ENCODE measurements at regions not wholly inside any gene's neighbourhood (a gene's known extent, or its start where the extent isn't known, plus 50 kb on each side); places are given as distances from the start of the nearest gene placed in this dataset.

DNA sequence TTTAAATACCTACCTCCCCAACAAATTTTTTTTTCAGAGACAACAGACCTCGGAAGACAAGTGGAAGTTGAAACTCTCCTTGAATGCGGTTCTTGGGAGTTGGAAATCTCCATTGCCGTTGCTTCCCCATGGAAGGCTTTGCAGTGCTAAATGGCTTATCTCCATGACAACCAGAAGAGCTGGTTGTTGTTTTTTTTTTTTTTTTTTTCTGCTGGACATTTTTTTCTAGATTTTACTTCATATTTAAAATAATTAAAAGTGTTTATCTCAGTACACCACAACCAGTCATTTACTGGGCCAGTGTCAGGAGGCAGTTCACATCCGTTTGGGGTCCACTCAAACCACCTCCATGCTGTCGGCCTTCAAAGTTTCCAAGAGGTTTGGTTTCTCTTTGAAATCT, 348.5 kb upstream of the PRKCQ start (continued):
- TF ChIP-seq, protein P1, sequence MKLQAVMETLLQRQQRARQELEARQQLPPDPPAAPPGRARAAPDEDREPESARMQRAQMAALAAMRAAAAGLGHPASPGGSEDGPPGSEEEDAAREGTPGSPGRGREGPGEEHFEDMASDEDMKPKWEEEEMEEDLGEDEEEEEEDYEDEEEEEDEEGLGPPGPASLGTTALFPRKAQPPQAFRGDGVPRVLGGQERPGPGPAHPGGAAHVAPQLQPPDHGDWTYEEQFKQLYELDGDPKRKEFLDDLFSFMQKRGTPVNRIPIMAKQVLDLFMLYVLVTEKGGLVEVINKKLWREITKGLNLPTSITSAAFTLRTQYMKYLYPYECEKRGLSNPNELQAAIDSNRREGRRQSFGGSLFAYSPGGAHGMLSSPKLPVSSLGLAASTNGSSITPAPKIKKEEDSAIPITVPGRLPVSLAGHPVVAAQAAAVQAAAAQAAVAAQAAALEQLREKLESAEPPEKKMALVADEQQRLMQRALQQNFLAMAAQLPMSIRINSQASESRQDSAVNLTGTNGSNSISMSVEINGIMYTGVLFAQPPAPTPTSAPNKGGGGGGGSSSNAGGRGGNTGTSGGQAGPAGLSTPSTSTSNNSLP (IDR thresholded peaks at IDR 0.05; ENCODE audit: low read depth, low read length): no peak

DNA sequence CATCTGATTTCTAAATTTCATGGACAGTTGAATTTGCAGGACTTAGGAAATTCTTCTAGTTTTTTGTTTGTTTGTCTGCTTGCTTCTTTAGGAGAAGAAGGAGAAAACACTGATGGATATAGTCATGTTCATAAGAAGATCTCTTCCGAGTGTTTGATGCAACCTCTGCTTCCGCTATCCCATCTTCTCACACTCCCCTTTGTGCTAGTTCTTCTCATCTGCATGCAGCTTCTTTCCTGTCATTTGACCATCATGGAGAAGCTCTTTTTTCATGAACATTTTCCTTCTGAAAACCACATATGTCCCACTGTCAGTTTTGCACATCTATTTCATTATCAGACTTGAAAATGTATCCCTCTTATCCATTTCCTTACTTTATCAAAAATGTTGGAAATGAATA, 346.9 kb upstream of the PRKCQ start:
- Histone ChIP-seq H3K9me3 (ENCODE audit: low read length) (no peaks in the 10 kb centered on the region), H2AFZ (ENCODE audit: low read length) (no peak overlapping the region), H3K79me2 (ENCODE audit: insufficient read depth, low read length) (no peaks in the 10 kb centered on the region), H3K4me3 (replicated peaks in 1 of 3; ENCODE audit: insufficient read depth in 1 of 3, low read depth in 2 of 3, low read length in 3 of 3) (no peak overlapping the region), H3K36me3 (replicated peaks in 1 of 2; ENCODE audit: control insufficient read depth in 1 of 2, insufficient read depth in 2 of 2, low read length in 2 of 2) (no peaks in the 10 kb centered on the region), H4K20me1 (ENCODE audit: insufficient read depth, low read length) (no peaks in the 10 kb centered on the region), H3K27me3 (ENCODE audit: control insufficient read depth in 1 of 2, insufficient read depth in 2 of 2, low read length in 2 of 2) (no peaks in the 10 kb centered on the region), H3K27ac (ENCODE audit: extremely low read length, insufficient read depth, low read length) (no peak overlapping the region), H3K9ac (ENCODE audit: insufficient read depth, low read depth, low read length) (no peak overlapping the region), H3K4me1 (ENCODE audit: insufficient read depth, low read length) (no peaks in the 10 kb centered on the region), H3K4me2 (ENCODE audit: low read depth, low read length) (no peak overlapping the region)
- no TSS peak for BruUV-seq (replicated peaks)
- TF ChIP-seq ZNF354B (CRISPR knock-in tag; IDR thresholded peaks at IDR 0.05) (no peak), NR2F6 (IDR thresholded peaks at IDR 0.05) (no peak), NR2F6 (CRISPR knock-in tag; IDR thresholded peaks at IDR 0.05) (no peak), PHB2 (IDR thresholded peaks at IDR 0.05; ENCODE audit: partially characterized antibody) (no peak), TBX2 (CRISPR knock-in tag; IDR thresholded peaks at IDR 0.05; ENCODE audit: borderline replicate concordance) (no peak), MTA3 (CRISPR knock-in tag; IDR thresholded peaks at IDR 0.05) (no peak), ZNF563 (CRISPR knock-in tag; IDR thresholded peaks at IDR 0.05) (no peak), ZNF644 (CRISPR knock-in tag; IDR thresholded peaks at IDR 0.05; ENCODE audit: low read depth) (no peak)
- TF ChIP-seq, protein P2, sequence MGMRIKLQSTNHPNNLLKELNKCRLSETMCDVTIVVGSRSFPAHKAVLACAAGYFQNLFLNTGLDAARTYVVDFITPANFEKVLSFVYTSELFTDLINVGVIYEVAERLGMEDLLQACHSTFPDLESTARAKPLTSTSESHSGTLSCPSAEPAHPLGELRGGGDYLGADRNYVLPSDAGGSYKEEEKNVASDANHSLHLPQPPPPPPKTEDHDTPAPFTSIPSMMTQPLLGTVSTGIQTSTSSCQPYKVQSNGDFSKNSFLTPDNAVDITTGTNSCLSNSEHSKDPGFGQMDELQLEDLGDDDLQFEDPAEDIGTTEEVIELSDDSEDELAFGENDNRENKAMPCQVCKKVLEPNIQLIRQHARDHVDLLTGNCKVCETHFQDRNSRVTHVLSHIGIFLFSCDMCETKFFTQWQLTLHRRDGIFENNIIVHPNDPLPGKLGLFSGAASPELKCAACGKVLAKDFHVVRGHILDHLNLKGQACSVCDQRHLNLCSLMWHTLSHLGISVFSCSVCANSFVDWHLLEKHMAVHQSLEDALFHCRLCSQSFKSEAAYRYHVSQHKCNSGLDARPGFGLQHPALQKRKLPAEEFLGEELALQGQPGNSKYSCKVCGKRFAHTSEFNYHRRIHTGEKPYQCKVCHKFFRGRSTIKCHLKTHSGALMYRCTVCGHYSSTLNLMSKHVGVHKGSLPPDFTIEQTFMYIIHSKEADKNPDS (CRISPR knock-in tag; IDR thresholded peaks at IDR 0.05): no peak
- TF ChIP-seq, protein P3, sequence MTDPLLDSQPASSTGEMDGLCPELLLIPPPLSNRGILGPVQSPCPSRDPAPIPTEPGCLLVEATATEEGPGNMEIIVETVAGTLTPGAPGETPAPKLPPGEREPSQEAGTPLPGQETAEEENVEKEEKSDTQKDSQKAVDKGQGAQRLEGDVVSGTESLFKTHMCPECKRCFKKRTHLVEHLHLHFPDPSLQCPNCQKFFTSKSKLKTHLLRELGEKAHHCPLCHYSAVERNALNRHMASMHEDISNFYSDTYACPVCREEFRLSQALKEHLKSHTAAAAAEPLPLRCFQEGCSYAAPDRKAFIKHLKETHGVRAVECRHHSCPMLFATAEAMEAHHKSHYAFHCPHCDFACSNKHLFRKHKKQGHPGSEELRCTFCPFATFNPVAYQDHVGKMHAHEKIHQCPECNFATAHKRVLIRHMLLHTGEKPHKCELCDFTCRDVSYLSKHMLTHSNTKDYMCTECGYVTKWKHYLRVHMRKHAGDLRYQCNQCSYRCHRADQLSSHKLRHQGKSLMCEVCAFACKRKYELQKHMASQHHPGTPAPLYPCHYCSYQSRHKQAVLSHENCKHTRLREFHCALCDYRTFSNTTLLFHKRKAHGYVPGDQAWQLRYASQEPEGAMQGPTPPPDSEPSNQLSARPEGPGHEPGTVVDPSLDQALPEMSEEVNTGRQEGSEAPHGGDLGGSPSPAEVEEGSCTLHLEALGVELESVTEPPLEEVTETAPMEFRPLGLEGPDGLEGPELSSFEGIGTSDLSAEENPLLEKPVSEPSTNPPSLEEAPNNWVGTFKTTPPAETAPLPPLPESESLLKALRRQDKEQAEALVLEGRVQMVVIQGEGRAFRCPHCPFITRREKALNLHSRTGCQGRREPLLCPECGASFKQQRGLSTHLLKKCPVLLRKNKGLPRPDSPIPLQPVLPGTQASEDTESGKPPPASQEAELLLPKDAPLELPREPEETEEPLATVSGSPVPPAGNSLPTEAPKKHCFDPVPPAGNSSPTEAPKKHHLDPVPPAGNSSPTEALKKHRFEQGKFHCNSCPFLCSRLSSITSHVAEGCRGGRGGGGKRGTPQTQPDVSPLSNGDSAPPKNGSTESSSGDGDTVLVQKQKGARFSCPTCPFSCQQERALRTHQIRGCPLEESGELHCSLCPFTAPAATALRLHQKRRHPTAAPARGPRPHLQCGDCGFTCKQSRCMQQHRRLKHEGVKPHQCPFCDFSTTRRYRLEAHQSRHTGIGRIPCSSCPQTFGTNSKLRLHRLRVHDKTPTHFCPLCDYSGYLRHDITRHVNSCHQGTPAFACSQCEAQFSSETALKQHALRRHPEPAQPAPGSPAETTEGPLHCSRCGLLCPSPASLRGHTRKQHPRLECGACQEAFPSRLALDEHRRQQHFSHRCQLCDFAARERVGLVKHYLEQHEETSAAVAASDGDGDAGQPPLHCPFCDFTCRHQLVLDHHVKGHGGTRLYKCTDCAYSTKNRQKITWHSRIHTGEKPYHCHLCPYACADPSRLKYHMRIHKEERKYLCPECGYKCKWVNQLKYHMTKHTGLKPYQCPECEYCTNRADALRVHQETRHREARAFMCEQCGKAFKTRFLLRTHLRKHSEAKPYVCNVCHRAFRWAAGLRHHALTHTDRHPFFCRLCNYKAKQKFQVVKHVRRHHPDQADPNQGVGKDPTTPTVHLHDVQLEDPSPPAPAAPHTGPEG (CRISPR knock-in tag; IDR thresholded peaks at IDR 0.05): no peak
- in situ Hi-C loops (cut with HindIII; ENCODE audit: extremely low pct_ligation_motif_present, low pct_unique_long_range_greater_than_20kb): no loop called here
- 7% methylated on average over 2 of the region's 2 CpGs for WGBS (ENCODE audit: low lambda C conversion rate)
- intact Hi-C loops (cut with micrococcal nuclease; ENCODE audit: unreplicated experiment): no loop called here
- FAIRE-seq (no peak), DNase-seq (ENCODE audit: low spot score) (no peak), ATAC-seq (no peak)
- CTCF ChIA-PET (ENCODE audit: low intra/inter-chr PET ratio, low total read pairs): no interaction called here
- POLR2A ChIA-PET: no interaction called here
